Peyer's patch (tissue), 4 donors: ENCODE measurements at regions not wholly inside any gene's neighbourhood (a gene's known extent, or its start where the extent isn't known, plus 50 kb on each side); places are given as distances from the start of the nearest gene placed in this dataset.

Source experiments
- DNase-seq, 3 donors: peaks; one replicate each; pipeline ENCODE4 v3.0.0-alpha.2; 2017 to 2019
- H3K27ac ChIP-seq, 4 donors: fragments of 200-600 bp; sonication (generic); one replicate each; pipeline ENCODE4 v1.5.1; 2016 to 2019
- H3K27me3 ChIP-seq, 2 donors: fragments of 200-600 bp; sonication (generic); one replicate each; pipeline ENCODE4 v1.5.1; 2019
- H3K36me3 ChIP-seq, 3 donors: fragments of 200-600 bp; sonication (generic); one replicate each; pipeline ENCODE4 v1.5.1; 2016 to 2019
- H3K4me1 ChIP-seq, 4 donors: fragments of 200-600 bp; sonication (generic); one replicate each; pipeline ENCODE4 v1.5.1; 2016 to 2019
- H3K4me3 ChIP-seq, 4 donors: fragments of 200-600 bp; sonication (generic); 1 replicate in 3 of 4; 2 replicates in 1 of 4; pipeline ENCODE4 v1.5.1; 2016 to 2019; ENCODE audit warnings: mild to moderate bottlenecking in 1 of 4
- H3K9me3 ChIP-seq, 4 donors: fragments of 200-600 bp; sonication (generic); one replicate each; pipeline ENCODE4 v1.5.1; 2016 to 2019; ENCODE audit warnings: mild to moderate bottlenecking in 1 of 4
- POLR2A ChIP-seq, 2 donors: fragments of 450-650 bp; IDR thresholded peaks; one replicate each; pipeline ENCODE4 v1.5.1; 2017; ENCODE audit warnings: antibody characterized with exemption in 2 of 2, mild to moderate bottlenecking in 2 of 2, moderate library complexity in 2 of 2
- TF ChIP-seq, protein P1 (sequence below), 6 experiments: fragments of 450-650 bp in 4 of 6; fragments of 200-600 bp in 2 of 6; sonication (generic) in 1 of 6; IDR thresholded peaks; one replicate each; pipeline ENCODE4 v1.5.1; 2017 to 2019; ENCODE audit warnings: antibody characterized with exemption in 6 of 6, mild to moderate bottlenecking in 3 of 6, moderate library complexity in 1 of 6

DNA sequence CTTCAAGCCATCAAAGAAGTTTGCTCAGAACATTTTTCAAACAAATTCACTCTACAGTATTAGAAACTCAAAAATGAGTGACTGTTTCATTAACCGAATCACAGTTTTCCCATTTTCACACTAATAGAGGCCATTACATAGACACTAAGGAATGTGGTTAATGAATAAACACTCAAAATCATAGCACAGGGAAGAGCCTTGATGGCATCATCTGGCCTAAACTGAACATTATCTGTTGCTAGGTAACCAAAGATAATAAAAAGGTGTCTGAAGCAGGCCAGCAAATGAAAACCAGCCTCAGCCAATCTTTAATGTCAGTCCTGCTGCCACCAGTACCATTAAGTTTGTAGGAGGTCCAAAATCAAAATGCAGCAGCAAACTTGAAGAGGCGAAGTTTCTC lies 492.4 kb upstream of the STEAP1 start:
- TF ChIP-seq, protein P1, sequence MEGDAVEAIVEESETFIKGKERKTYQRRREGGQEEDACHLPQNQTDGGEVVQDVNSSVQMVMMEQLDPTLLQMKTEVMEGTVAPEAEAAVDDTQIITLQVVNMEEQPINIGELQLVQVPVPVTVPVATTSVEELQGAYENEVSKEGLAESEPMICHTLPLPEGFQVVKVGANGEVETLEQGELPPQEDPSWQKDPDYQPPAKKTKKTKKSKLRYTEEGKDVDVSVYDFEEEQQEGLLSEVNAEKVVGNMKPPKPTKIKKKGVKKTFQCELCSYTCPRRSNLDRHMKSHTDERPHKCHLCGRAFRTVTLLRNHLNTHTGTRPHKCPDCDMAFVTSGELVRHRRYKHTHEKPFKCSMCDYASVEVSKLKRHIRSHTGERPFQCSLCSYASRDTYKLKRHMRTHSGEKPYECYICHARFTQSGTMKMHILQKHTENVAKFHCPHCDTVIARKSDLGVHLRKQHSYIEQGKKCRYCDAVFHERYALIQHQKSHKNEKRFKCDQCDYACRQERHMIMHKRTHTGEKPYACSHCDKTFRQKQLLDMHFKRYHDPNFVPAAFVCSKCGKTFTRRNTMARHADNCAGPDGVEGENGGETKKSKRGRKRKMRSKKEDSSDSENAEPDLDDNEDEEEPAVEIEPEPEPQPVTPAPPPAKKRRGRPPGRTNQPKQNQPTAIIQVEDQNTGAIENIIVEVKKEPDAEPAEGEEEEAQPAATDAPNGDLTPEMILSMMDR (IDR thresholded peaks at IDR 0.05): no peak
- TF ChIP-seq POLR2A (IDR thresholded peaks at IDR 0.05): no peak
- no peaks in the 10 kb centered on the region for H3K9me3 ChIP-seq
- no peak overlapping the region for H3K4me3 ChIP-seq
- no peaks in the 10 kb centered on the region for H3K27me3 ChIP-seq
- H3K36me3 ChIP-seq: no peaks in the 10 kb centered on the region
- no peak overlapping the region for H3K27ac ChIP-seq
- DNase-seq: no peak
- H3K4me1 ChIP-seq: no peaks in the 10 kb centered on the region

DNA sequence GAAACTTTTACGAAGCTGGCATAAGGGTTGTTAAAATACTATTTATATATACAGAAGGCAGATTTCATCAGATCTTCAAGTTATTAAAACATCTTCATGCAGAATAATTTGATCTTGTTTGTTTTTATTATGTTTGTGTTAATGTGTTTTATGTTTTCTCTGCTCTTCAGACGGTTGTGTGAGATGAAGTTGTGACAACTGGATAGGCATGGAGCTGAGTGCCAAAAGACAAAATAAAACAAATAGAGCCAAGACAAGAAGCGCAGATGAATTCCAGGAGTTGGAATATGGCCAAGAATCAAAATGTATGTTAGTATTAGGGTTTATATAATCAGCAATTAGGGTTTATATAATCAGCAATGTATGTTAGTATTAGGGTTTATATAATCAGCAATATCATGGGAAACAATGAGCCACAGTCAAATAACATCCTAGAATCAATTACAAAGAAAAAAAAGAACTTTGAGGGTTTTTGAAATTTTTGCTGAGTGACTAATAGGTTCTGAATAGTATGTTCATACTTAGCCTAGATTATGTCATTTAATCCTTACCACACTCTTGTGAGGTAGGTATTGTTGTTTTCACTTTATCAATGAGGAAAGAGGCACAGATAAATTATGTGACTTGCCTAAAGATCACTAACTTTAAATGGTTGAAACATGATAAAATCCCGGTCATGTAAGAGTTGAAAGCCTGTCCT lies 488.0 kb upstream of the STEAP1 start:
- no peak for TF ChIP-seq POLR2A (IDR thresholded peaks at IDR 0.05)
- TF ChIP-seq, protein P1 (IDR thresholded peaks at IDR 0.05): no peak

DNA sequence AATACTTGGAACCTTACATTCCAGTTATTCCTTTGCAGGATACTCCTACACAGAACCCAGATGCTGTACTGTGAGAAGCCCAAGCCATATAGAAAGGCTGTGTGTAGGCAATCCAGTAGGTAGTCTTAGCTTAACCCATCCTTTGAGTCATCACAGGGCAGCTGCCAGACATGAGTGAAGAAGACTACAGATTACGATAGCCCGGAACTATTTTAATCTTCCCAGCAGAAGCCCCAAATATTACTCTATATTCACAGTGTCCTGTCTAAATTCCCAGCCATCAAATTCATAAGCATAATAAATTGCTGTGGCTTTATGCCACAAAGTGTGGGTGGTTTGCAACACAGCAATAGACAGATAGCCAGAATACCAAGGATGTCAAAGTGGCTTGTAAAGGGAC lies 474.1 kb upstream of the STEAP1 start:
- DNase-seq: no peak
- Histone ChIP-seq H3K36me3 (no peaks in the 10 kb centered on the region), H3K4me1 (no peaks in the 10 kb centered on the region), H3K27me3 (no peaks in the 10 kb centered on the region), H3K4me3 (no peak overlapping the region), H3K27ac (no peak overlapping the region), H3K9me3 (no peaks in the 10 kb centered on the region)
- TF ChIP-seq POLR2A (IDR thresholded peaks at IDR 0.05): no peak
- TF ChIP-seq, protein P1 (IDR thresholded peaks at IDR 0.05): no peak

More for the DNA sequence above, 488.0 kb upstream of the STEAP1 start:
- no peaks in the 10 kb centered on the region for H3K9me3 ChIP-seq
- no peaks in the 10 kb centered on the region for H3K36me3 ChIP-seq
- H3K4me1 ChIP-seq: no peaks in the 10 kb centered on the region
- no peaks in the 10 kb centered on the region for H3K27me3 ChIP-seq
- no peak for DNase-seq
- H3K4me3 ChIP-seq: no peak overlapping the region
- H3K27ac ChIP-seq: no peak overlapping the region

DNA sequence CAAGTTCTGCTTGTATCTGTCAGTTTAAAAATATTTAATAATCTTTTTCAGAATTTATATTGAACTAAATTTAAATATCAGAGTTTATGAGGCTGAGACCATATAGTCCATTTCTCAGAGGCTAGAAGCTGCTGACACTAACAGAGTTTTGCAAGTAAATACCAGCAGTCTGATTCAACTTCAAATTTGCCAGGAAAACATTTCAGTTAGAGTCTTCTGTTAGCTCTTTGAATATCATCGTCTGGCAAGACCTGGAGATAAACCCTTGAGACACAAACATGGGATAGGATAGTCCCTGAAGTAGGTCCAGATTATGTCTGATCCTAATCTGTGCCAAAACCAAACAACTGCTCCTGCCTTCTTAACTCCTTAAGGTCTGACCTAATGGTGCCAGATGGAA lies 472.8 kb upstream of the STEAP1 start:
- no peak overlapping the region for H3K4me3 ChIP-seq
- no peak overlapping the region for H3K27ac ChIP-seq
- H3K4me1 ChIP-seq: no peaks in the 10 kb centered on the region
- TF ChIP-seq, protein P1 (IDR thresholded peaks at IDR 0.05): no peak
- no peak for TF ChIP-seq POLR2A (IDR thresholded peaks at IDR 0.05)
- H3K9me3 ChIP-seq: no peaks in the 10 kb centered on the region
- H3K27me3 ChIP-seq: no peaks in the 10 kb centered on the region
- DNase-seq: no peak
- no peaks in the 10 kb centered on the region for H3K36me3 ChIP-seq

DNA sequence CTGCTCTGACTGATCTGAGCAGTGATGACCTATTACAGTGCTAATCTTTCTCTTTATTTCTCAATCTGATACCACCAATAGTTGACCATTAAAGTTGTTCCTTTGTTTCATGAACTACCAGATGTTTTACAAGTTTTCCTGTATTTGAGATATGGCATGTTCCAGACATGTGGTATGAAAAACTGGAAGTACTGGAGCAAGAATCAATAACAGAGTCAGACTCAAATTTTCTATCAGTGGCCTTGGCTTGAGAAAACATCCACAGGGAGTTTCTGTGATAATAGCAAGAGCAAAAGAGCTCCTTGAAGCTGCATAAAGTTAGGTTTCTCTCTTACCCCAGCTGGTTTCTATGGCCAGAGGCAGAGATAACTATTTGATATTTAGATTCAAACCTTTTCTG lies 469.0 kb upstream of the STEAP1 start:
- Histone ChIP-seq H3K27me3 (no peaks in the 10 kb centered on the region), H3K36me3 (no peaks in the 10 kb centered on the region), H3K4me1 (no peaks in the 10 kb centered on the region), H3K27ac (no peak overlapping the region), H3K4me3 (no peak overlapping the region), H3K9me3 (no peaks in the 10 kb centered on the region)
- no peak for DNase-seq
- no peak for TF ChIP-seq POLR2A (IDR thresholded peaks at IDR 0.05)
- TF ChIP-seq, protein P1 (IDR thresholded peaks at IDR 0.05): no peak

DNA sequence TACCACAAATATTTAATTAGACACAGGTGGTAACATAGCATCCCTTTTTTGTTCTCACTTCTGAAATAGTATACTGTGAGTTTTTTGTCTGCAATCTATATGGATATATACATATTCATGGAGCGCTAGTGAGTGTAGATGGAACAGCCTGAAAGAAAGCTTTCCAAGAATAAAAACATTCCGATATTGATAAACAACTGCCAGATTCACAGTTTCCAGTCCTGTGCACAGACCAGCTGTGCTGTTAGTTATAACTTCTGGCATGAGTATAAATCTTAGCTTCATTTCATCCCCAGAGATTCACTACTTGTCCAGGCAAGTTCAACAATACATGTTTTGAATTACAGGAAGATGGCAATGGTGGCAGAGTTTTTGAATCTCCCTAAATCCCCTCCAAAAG lies 467.1 kb upstream of the STEAP1 start:
- DNase-seq: no peak
- TF ChIP-seq POLR2A (IDR thresholded peaks at IDR 0.05): no peak
- TF ChIP-seq, protein P1 (IDR thresholded peaks at IDR 0.05): no peak

More for the DNA sequence above, 467.1 kb upstream of the STEAP1 start:
- Histone ChIP-seq H3K4me3 (no peak overlapping the region), H3K4me1 (no peaks in the 10 kb centered on the region), H3K36me3 (no peaks in the 10 kb centered on the region), H3K9me3 (no peaks in the 10 kb centered on the region), H3K27ac (no peak overlapping the region), H3K27me3 (no peaks in the 10 kb centered on the region)
